SK-N-SH (cell line): ENCODE measurements at regions not wholly inside any gene's neighbourhood (a gene's known extent, or its start where the extent isn't known, plus 50 kb on each side); places are given as distances from the start of the nearest gene placed in this dataset.

Experiments
- CTCF ChIA-PET: fragments of 300-600, 350-600 bp; formaldehyde crosslinking; extraction: SDS; loops from one replicate; lab custom pipeline; 2021; lab: Yijun Ruan, JAX
- POLR2A ChIA-PET: fragments of 350-600 bp; sonication (Branson Sonifier 250); formaldehyde crosslinking; extraction: SDS; loops from one replicate; lab custom pipeline; 2020; ENCODE audit warnings: antibody characterized with exemption, inconsistent platforms; lab: Yijun Ruan, JAX
- DNase-seq: peaks from one replicate; pipeline ENCODE4 v3.0.0; 2012
- H2AFZ ChIP-seq: fragments of 200-600 bp; sonication (generic); 2 replicates; pipeline ENCODE4 v1.8.1; 2016; ENCODE audit warnings: antibody characterized with exemption, mild to moderate bottlenecking, low read depth
- H3F3A ChIP-seq: fragments of 200-600 bp; sonication (generic); replicated peaks from 2 replicates; pipeline ENCODE3; 2016; ENCODE audit warnings: antibody characterized with exemption, mild to moderate bottlenecking; ENCODE audit not compliant: insufficient read depth
- H3K27ac ChIP-seq, 2 experiments: fragments of 200-500 bp in 1 of 2; fragments of 200-600 bp in 1 of 2; sonication (Bioruptor generic) in 1 of 2; sonication (generic), shearing (Covaris generic) in 1 of 2; 2 replicates each; pipeline versions ENCODE4 v1.5.1 to v1.6.1; 2014 to 2016; ENCODE audit warnings: low read depth in 2 of 2, inconsistent platforms in 1 of 2, low read length in 1 of 2, mild to moderate bottlenecking in 1 of 2, mixed read lengths in 1 of 2
- H3K27me3 ChIP-seq: fragments of 200-600 bp; sonication (generic), shearing (Covaris generic); 2 replicates; pipeline ENCODE4 v1.6.1; 2016; ENCODE audit warnings: mixed run types; ENCODE audit not compliant: insufficient read depth
- H3K36me3 ChIP-seq, 2 experiments: fragments of 200-500 bp in 1 of 2; fragments of 200-600 bp in 1 of 2; sonication (Bioruptor generic) in 1 of 2; sonication (generic) in 1 of 2; replicated peaks in 1 of 2; 2 replicates each; pipeline versions ENCODE3 to v1.5.1; 2014 to 2016; ENCODE audit warnings: low read length in 1 of 2, mild to moderate bottlenecking in 1 of 2; ENCODE audit not compliant: insufficient read depth in 2 of 2, control insufficient read depth in 1 of 2
- H3K4me1 ChIP-seq, 2 experiments: fragments of 200-500 bp in 1 of 2; fragments of 200-600 bp in 1 of 2; sonication (Bioruptor generic) in 1 of 2; sonication (generic), shearing (Covaris generic) in 1 of 2; 2 replicates each; pipeline versions ENCODE4 v1.5.1 to v1.6.1; 2014 to 2016; ENCODE audit warnings: low read depth in 1 of 2, low read length in 1 of 2, mixed run types in 1 of 2; ENCODE audit not compliant: insufficient read depth in 2 of 2, control insufficient read depth in 1 of 2
- H3K4me2 ChIP-seq: fragments of 200-600 bp; sonication (generic), shearing (Covaris generic); 2 replicates; pipeline ENCODE4 v1.6.1; 2017; ENCODE audit warnings: mixed run types
- H3K4me3 ChIP-seq, 2 experiments: fragments of 200-500 bp in 1 of 2; fragments of 200-600 bp in 1 of 2; sonication (Bioruptor generic) in 1 of 2; sonication (generic), shearing (Covaris generic) in 1 of 2; 2 replicates each; pipeline versions ENCODE4 v1.5.1 to v1.8.1; 2014 to 2016; ENCODE audit warnings: low read depth in 2 of 2, inconsistent platforms in 1 of 2, low read length in 1 of 2, mild to moderate bottlenecking in 1 of 2, mixed read lengths in 1 of 2, moderate library complexity in 1 of 2
- H3K79me2 ChIP-seq: fragments of 200-600 bp; sonication (generic); 2 replicates; pipeline ENCODE4 v1.8.1; 2017; ENCODE audit warnings: mild to moderate bottlenecking; ENCODE audit not compliant: insufficient read depth
- H3K9ac ChIP-seq: fragments of 200-600 bp; sonication (generic); 2 replicates; pipeline ENCODE4 v1.6.1; 2017; ENCODE audit warnings: mixed run types
- H3K9me2 ChIP-seq: fragments of 200-600 bp; sonication (generic); 2 replicates; pipeline ENCODE4 v1.6.1; 2017; ENCODE audit warnings: mixed run types
- H3K9me3 ChIP-seq: fragments of 200-600 bp; sonication (generic); 2 replicates; pipeline ENCODE4 v1.6.1; 2017; ENCODE audit warnings: mixed run types, mild to moderate bottlenecking, moderate library complexity
- H4K20me1 ChIP-seq: fragments of 200-600 bp; sonication (generic); 2 replicates; pipeline ENCODE4 v1.6.1; 2017; ENCODE audit warnings: mild to moderate bottlenecking, mixed run types; ENCODE audit not compliant: insufficient read depth
- ELF1 ChIP-seq: IDR thresholded peaks from 2 replicates; pipeline ENCODE4 v1.4.0; 2012
- FOSL2 ChIP-seq: IDR thresholded peaks from 2 replicates; pipeline ENCODE4 v1.4.0; 2012; ENCODE audit warnings: low read depth, mild to moderate bottlenecking, moderate library complexity, borderline replicate concordance
- FOXM1 ChIP-seq: IDR thresholded peaks from 2 replicates; pipeline ENCODE4 v1.4.0; 2012; ENCODE audit warnings: low read depth, mild to moderate bottlenecking
- GABPA ChIP-seq: IDR thresholded peaks from 2 replicates; pipeline ENCODE4 v1.4.0; 2012; ENCODE audit warnings: low read depth, mild to moderate bottlenecking
- GATA2 ChIP-seq: sonication (generic); formaldehyde crosslinking; IDR thresholded peaks from 2 replicates; pipeline ENCODE4 v1.5.0; 2020; ENCODE audit warnings: mild to moderate bottlenecking, missing genetic modification reagents
- MXI1 ChIP-seq: IDR thresholded peaks from 2 replicates; pipeline ENCODE4 v1.6.1; 2012; ENCODE audit warnings: mild to moderate bottlenecking, low read depth, low read length, improper control_type of control experiment
- NRF1 ChIP-seq: IDR thresholded peaks from 2 replicates; pipeline ENCODE4 v1.6.1; 2012; ENCODE audit warnings: low read depth, mild to moderate bottlenecking, low read length
- POLR2AphosphoS5 ChIP-seq: IDR thresholded peaks from 2 replicates; pipeline ENCODE4 v1.6.1; 2012; ENCODE audit warnings: low read depth, low read length
- RAD21 ChIP-seq: IDR thresholded peaks from 2 replicates; pipeline ENCODE4 v1.6.1; 2012; ENCODE audit warnings: mild to moderate bottlenecking, low read length
- RCOR1 ChIP-seq: fragments of 150-350 bp; IDR thresholded peaks from 2 replicates; pipeline ENCODE4 v1.6.1; 2017; ENCODE audit warnings: antibody characterized with exemption, low read length
- SIN3A ChIP-seq: IDR thresholded peaks from 2 replicates; pipeline ENCODE4 v1.6.1; 2012; ENCODE audit warnings: low read depth, mild to moderate bottlenecking, low read length, moderate library complexity, borderline replicate concordance
- TAF1 ChIP-seq: IDR thresholded peaks from 2 replicates; pipeline ENCODE4 v1.6.1; 2012; ENCODE audit warnings: low read depth, mild to moderate bottlenecking, low read length, moderate library complexity, borderline replicate concordance
- TEAD4 ChIP-seq: IDR thresholded peaks from 2 replicates; pipeline ENCODE4 v1.4.0; 2012; ENCODE audit warnings: mild to moderate bottlenecking, borderline replicate concordance; ENCODE audit not compliant: insufficient read depth
- YY1 ChIP-seq: IDR thresholded peaks from 2 replicates; pipeline ENCODE4 v1.4.0; 2012; ENCODE audit warnings: low read depth, mild to moderate bottlenecking
- WGBS: methylation state at CpG from one replicate; pipeline ENCODE4 v1.1.6; 2017; ENCODE audit warnings: low lambda C conversion rate; 5-methylcytosine and 5-hydroxymethylcytosine counted together
- TF ChIP-seq, protein P1 (sequence below): IDR thresholded peaks from 2 replicates; pipeline ENCODE4 v1.6.1; 2012; ENCODE audit warnings: mild to moderate bottlenecking, low read depth, low read length, moderate library complexity
- TF ChIP-seq, protein P2 (sequence below): fragments of 200-600 bp; sonication (generic); IDR thresholded peaks from 2 replicates; pipeline ENCODE4 v1.6.1; 2017; ENCODE audit warnings: antibody characterized with exemption, mild to moderate bottlenecking, moderate library complexity
- TF ChIP-seq, protein P3 (sequence below): IDR thresholded peaks from 2 replicates; pipeline ENCODE4 v1.4.0; 2012; ENCODE audit warnings: low read depth
- TF ChIP-seq, protein P4 (sequence below): IDR thresholded peaks from 2 replicates; pipeline ENCODE4; 2012
- TF ChIP-seq, protein P5 (sequence below): fragments of 150-350 bp; IDR thresholded peaks from 2 replicates; pipeline ENCODE4 v1.6.1; 2016; ENCODE audit warnings: mild to moderate bottlenecking, low read depth, low read length
- TF ChIP-seq, protein P6 (sequence below): fragments of 150-350 bp; IDR thresholded peaks from 2 replicates; pipeline ENCODE4 v1.6.1; 2017; ENCODE audit warnings: antibody characterized with exemption, low read length, low read depth, borderline replicate concordance
- TF ChIP-seq, protein P7 (sequence below): IDR thresholded peaks from 2 replicates; pipeline ENCODE4 v1.4.0; 2012; ENCODE audit warnings: low read depth, borderline replicate concordance

DNA sequence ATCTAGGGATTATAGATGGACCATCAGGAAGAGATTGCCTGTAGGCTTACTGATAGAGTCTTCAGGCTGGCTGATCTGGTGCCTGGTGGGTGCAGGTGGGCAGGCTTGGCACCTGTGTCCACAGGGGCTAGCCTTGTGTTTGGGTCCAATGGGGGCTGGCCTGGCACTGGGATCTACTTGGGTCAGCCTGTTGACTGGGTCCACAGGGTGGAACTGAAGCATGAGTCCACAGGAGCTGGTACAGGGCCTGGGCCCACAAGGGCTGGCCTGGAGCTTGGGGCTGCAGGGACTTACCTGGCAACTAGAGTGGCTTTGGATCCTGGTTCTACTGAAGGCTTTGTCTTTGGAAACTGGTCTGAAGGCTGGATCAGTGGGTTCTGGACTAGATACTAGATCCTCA, 1217.7 kb downstream of the CDH11 start (continued):
- TF ChIP-seq, protein P1, sequence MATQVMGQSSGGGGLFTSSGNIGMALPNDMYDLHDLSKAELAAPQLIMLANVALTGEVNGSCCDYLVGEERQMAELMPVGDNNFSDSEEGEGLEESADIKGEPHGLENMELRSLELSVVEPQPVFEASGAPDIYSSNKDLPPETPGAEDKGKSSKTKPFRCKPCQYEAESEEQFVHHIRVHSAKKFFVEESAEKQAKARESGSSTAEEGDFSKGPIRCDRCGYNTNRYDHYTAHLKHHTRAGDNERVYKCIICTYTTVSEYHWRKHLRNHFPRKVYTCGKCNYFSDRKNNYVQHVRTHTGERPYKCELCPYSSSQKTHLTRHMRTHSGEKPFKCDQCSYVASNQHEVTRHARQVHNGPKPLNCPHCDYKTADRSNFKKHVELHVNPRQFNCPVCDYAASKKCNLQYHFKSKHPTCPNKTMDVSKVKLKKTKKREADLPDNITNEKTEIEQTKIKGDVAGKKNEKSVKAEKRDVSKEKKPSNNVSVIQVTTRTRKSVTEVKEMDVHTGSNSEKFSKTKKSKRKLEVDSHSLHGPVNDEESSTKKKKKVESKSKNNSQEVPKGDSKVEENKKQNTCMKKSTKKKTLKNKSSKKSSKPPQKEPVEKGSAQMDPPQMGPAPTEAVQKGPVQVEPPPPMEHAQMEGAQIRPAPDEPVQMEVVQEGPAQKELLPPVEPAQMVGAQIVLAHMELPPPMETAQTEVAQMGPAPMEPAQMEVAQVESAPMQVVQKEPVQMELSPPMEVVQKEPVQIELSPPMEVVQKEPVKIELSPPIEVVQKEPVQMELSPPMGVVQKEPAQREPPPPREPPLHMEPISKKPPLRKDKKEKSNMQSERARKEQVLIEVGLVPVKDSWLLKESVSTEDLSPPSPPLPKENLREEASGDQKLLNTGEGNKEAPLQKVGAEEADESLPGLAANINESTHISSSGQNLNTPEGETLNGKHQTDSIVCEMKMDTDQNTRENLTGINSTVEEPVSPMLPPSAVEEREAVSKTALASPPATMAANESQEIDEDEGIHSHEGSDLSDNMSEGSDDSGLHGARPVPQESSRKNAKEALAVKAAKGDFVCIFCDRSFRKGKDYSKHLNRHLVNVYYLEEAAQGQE, result no peak
- TF ChIP-seq YY1 (no peak), TAF1 (no peak), GATA2 (CRISPR knock-in tag) (no peak), RCOR1 (no peak)
- TF ChIP-seq, all 33 proteins: peak for 0

DNA sequence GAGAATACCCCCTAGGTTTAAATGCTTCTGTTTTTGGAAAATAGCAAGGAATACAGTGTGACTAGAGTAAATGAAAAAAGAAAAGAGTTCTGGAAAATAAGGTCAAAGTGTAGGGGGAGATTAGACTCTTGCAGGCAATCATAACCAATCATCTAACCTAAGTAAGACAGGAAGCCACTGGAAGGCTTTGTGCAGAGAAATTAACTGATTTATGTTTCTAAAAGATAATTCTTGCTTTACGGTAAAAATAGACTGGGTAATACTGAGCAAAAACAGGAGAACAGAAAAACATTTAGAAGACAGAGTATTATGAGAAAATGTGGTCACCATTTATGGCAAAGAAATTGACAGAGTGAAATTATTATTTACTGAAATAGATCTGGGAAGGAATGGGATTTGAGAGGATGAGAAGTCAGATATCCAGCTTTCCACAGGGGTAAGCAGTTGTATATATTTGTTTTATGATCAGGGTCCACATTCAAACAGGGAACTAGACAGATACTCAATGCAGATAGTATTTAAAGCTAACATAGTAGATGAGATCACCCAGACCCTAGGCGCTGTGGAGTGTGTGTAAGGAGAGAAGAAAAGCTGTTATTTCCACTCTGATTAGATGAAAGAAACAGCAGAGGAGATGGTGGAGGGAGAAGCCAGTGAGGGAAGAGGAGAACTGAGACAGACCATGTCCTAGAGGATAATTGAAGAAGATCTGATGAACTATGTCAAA, 1225.3 kb downstream of the CDH11 start:
- Histone ChIP-seq H3K27me3 (no peaks in the 10 kb centered on the region), H3K4me2 (no peak overlapping the region), H3K4me1 (no peaks in the 10 kb centered on the region; a peak in 1 of 4 replicates), H3K9me3 (no peaks in the 10 kb centered on the region), H3K27ac (no peak overlapping the region; a peak in 1 of 4 replicates), H3K36me3 (no peaks in the 10 kb centered on the region), H3F3A (no peaks in the 10 kb centered on the region), H3K9ac (no peak overlapping the region), H3K79me2 (no peaks in the 10 kb centered on the region), H2AFZ (no peak overlapping the region), H4K20me1 (no peaks in the 10 kb centered on the region), H3K9me2 (no peaks in the 10 kb centered on the region), H3K4me3 (no peak overlapping the region)
- POLR2A ChIA-PET, result no interaction called here
- 70% methylated on average over 2 of the region's 2 CpGs for WGBS
- no peak for DNase-seq
- CTCF ChIA-PET, result no interaction called here
- no peak for TF ChIP-seq YY1
- TF ChIP-seq FOXM1, result no peak
- no peak for TF ChIP-seq GABPA
- TF ChIP-seq, protein P2, sequence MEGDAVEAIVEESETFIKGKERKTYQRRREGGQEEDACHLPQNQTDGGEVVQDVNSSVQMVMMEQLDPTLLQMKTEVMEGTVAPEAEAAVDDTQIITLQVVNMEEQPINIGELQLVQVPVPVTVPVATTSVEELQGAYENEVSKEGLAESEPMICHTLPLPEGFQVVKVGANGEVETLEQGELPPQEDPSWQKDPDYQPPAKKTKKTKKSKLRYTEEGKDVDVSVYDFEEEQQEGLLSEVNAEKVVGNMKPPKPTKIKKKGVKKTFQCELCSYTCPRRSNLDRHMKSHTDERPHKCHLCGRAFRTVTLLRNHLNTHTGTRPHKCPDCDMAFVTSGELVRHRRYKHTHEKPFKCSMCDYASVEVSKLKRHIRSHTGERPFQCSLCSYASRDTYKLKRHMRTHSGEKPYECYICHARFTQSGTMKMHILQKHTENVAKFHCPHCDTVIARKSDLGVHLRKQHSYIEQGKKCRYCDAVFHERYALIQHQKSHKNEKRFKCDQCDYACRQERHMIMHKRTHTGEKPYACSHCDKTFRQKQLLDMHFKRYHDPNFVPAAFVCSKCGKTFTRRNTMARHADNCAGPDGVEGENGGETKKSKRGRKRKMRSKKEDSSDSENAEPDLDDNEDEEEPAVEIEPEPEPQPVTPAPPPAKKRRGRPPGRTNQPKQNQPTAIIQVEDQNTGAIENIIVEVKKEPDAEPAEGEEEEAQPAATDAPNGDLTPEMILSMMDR, result no peak
- no peak for TF ChIP-seq RAD21
- TF ChIP-seq, protein P3, sequence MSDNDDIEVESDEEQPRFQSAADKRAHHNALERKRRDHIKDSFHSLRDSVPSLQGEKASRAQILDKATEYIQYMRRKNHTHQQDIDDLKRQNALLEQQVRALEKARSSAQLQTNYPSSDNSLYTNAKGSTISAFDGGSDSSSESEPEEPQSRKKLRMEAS, result no peak
- no peak for TF ChIP-seq POLR2AphosphoS5
- TF ChIP-seq GATA2 (CRISPR knock-in tag), result no peak
- no peak for TF ChIP-seq NRF1
- TF ChIP-seq FOSL2, result no peak
- TF ChIP-seq, protein P4, sequence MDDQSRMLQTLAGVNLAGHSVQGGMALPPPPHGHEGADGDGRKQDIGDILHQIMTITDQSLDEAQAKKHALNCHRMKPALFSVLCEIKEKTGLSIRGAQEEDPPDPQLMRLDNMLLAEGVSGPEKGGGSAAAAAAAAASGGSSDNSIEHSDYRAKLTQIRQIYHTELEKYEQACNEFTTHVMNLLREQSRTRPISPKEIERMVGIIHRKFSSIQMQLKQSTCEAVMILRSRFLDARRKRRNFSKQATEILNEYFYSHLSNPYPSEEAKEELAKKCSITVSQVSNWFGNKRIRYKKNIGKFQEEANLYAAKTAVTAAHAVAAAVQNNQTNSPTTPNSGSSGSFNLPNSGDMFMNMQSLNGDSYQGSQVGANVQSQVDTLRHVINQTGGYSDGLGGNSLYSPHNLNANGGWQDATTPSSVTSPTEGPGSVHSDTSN, result no peak
- TF ChIP-seq, protein P5, sequence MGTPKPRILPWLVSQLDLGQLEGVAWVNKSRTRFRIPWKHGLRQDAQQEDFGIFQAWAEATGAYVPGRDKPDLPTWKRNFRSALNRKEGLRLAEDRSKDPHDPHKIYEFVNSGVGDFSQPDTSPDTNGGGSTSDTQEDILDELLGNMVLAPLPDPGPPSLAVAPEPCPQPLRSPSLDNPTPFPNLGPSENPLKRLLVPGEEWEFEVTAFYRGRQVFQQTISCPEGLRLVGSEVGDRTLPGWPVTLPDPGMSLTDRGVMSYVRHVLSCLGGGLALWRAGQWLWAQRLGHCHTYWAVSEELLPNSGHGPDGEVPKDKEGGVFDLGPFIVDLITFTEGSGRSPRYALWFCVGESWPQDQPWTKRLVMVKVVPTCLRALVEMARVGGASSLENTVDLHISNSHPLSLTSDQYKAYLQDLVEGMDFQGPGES, result no peak
- TF ChIP-seq, protein P6, sequence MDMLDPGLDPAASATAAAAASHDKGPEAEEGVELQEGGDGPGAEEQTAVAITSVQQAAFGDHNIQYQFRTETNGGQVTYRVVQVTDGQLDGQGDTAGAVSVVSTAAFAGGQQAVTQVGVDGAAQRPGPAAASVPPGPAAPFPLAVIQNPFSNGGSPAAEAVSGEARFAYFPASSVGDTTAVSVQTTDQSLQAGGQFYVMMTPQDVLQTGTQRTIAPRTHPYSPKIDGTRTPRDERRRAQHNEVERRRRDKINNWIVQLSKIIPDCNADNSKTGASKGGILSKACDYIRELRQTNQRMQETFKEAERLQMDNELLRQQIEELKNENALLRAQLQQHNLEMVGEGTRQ, result no peak
- no peak for TF ChIP-seq TEAD4
- no peak for TF ChIP-seq ELF1
- TF ChIP-seq, protein P7, sequence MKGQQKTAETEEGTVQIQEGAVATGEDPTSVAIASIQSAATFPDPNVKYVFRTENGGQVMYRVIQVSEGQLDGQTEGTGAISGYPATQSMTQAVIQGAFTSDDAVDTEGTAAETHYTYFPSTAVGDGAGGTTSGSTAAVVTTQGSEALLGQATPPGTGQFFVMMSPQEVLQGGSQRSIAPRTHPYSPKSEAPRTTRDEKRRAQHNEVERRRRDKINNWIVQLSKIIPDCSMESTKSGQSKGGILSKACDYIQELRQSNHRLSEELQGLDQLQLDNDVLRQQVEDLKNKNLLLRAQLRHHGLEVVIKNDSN, result no peak
- TF ChIP-seq SIN3A, result no peak
- TF ChIP-seq MXI1, result no peak
- TF ChIP-seq TAF1, result no peak
